ENCODE measurements at regions not wholly inside any gene's neighbourhood (a gene's known extent, or its start where the extent isn't known, plus 50 kb on each side); places are given as distances from the start of the nearest gene placed in this dataset.

- Histone ChIP-seq H3K36me3 (ENCODE audit: control insufficient read depth in 2 of 2, insufficient read depth in 2 of 2, low read length in 1 of 2) (no peaks in the 10 kb centered on the region), H3K27ac (ENCODE audit: low read depth in 2 of 2, low read length in 1 of 2) (no peak overlapping the region), H3K27me3 (ENCODE audit: control insufficient read depth in 1 of 2, insufficient read depth in 2 of 2, low read length in 2 of 2) (no peaks in the 10 kb centered on the region), H3K4me3 (ENCODE audit: low read depth in 1 of 2, low read length in 2 of 2) (no peak overlapping the region), H3K4me1 (ENCODE audit: control insufficient read depth in 2 of 2, insufficient read depth in 2 of 2, low read length in 1 of 2) (no peaks in the 10 kb centered on the region), H3K9me3 (ENCODE audit: control insufficient read depth in 2 of 2, insufficient read depth in 1 of 2, low read depth in 1 of 2, low read length in 1 of 2) (peaks cover 3 to 9% of the 10 kb centered on the region in 2 donors)
Observed at GRCh38 chr10:108716352-108716751, 1207.0 kb downstream of the XPNPEP1 start.

GRCh38 chr10:108709927-108710722 lies 1213.2 kb downstream of the XPNPEP1 start:
- no peaks in the 10 kb centered on the region for H3K27me3 ChIP-seq (ENCODE audit: control insufficient read depth in 1 of 2, insufficient read depth in 2 of 2, low read length in 2 of 2)
- H3K9me3 ChIP-seq (ENCODE audit: control insufficient read depth in 2 of 2, insufficient read depth in 1 of 2, low read depth in 1 of 2, low read length in 1 of 2) = peaks cover 3 to 9% of the 10 kb centered on the region in 2 donors
- H3K4me1 ChIP-seq (ENCODE audit: control insufficient read depth in 2 of 2, insufficient read depth in 2 of 2, low read length in 1 of 2) = no peaks in the 10 kb centered on the region
- no peaks in the 10 kb centered on the region for H3K36me3 ChIP-seq (ENCODE audit: control insufficient read depth in 2 of 2, insufficient read depth in 2 of 2, low read length in 1 of 2)
- no peak overlapping the region for H3K27ac ChIP-seq (ENCODE audit: low read depth in 2 of 2, low read length in 1 of 2)
- H3K4me3 ChIP-seq (ENCODE audit: low read depth in 1 of 2, low read length in 2 of 2) = no peak overlapping the region
- 48 to 61% methylated on average over 5 of the region's 5 CpGs for WGBS, 2 donors

GRCh38 chr10:108708363-108708762 lies 1214.9 kb downstream of the XPNPEP1 start:
- Histone ChIP-seq H3K4me1 (ENCODE audit: control insufficient read depth in 2 of 2, insufficient read depth in 2 of 2, low read length in 1 of 2) (no peaks in the 10 kb centered on the region), H3K27me3 (ENCODE audit: control insufficient read depth in 1 of 2, insufficient read depth in 2 of 2, low read length in 2 of 2) (no peaks in the 10 kb centered on the region), H3K27ac (ENCODE audit: low read depth in 2 of 2, low read length in 1 of 2) (no peak overlapping the region), H3K9me3 (ENCODE audit: control insufficient read depth in 2 of 2, insufficient read depth in 1 of 2, low read depth in 1 of 2, low read length in 1 of 2) (peaks cover 3 to 5% of the 10 kb centered on the region in 2 donors), H3K4me3 (ENCODE audit: low read depth in 1 of 2, low read length in 2 of 2) (no peak overlapping the region), H3K36me3 (ENCODE audit: control insufficient read depth in 2 of 2, insufficient read depth in 2 of 2, low read length in 1 of 2) (no peaks in the 10 kb centered on the region)
- WGBS, 2 donors = 73 to 76% methylated on average over 4 of the region's 4 CpGs

GRCh38 chr10:108696792-108697477 lies 1226.4 kb downstream of the XPNPEP1 start:
- WGBS, 2 donors = 83% methylated on average over 4 of the region's 4 CpGs
- no peak overlapping the region for H3K27ac ChIP-seq (ENCODE audit: low read depth in 2 of 2, low read length in 1 of 2)

GRCh38 chr10:108691126-108691525 lies 1232.2 kb downstream of the XPNPEP1 start:
- Histone ChIP-seq H3K27ac (ENCODE audit: low read depth in 2 of 2, low read length in 1 of 2) (no peak overlapping the region), H3K36me3 (ENCODE audit: control insufficient read depth in 2 of 2, insufficient read depth in 2 of 2, low read length in 1 of 2) (no peaks in the 10 kb centered on the region), H3K27me3 (ENCODE audit: control insufficient read depth in 1 of 2, insufficient read depth in 2 of 2, low read length in 2 of 2) (no peaks in the 10 kb centered on the region), H3K4me1 (ENCODE audit: control insufficient read depth in 2 of 2, insufficient read depth in 2 of 2, low read length in 1 of 2) (no peaks in the 10 kb centered on the region), H3K4me3 (ENCODE audit: low read depth in 1 of 2, low read length in 2 of 2) (no peak overlapping the region), H3K9me3 (ENCODE audit: control insufficient read depth in 2 of 2, insufficient read depth in 1 of 2, low read depth in 1 of 2, low read length in 1 of 2) (peaks cover 0 to 3% of the 10 kb centered on the region in 2 donors)
- 60 to 76% methylated on average over 1 of the region's 1 CpG for WGBS, 2 donors

More at GRCh38 chr10:108696792-108697477, 1226.4 kb downstream of the XPNPEP1 start:
- Histone ChIP-seq H3K36me3 (ENCODE audit: control insufficient read depth in 2 of 2, insufficient read depth in 2 of 2, low read length in 1 of 2) (no peaks in the 10 kb centered on the region), H3K4me1 (ENCODE audit: control insufficient read depth in 2 of 2, insufficient read depth in 2 of 2, low read length in 1 of 2) (no peaks in the 10 kb centered on the region), H3K9me3 (ENCODE audit: control insufficient read depth in 2 of 2, insufficient read depth in 1 of 2, low read depth in 1 of 2, low read length in 1 of 2) (peaks cover 0 to 3% of the 10 kb centered on the region in 2 donors), H3K27me3 (ENCODE audit: control insufficient read depth in 1 of 2, insufficient read depth in 2 of 2, low read length in 2 of 2) (no peaks in the 10 kb centered on the region), H3K4me3 (ENCODE audit: low read depth in 1 of 2, low read length in 2 of 2) (no peak overlapping the region)

- no peaks in the 10 kb centered on the region for H3K27me3 ChIP-seq (ENCODE audit: control insufficient read depth in 1 of 2, insufficient read depth in 2 of 2, low read length in 2 of 2)
- H3K36me3 ChIP-seq (ENCODE audit: control insufficient read depth in 2 of 2, insufficient read depth in 2 of 2, low read length in 1 of 2) = no peaks in the 10 kb centered on the region
- no peaks in the 10 kb centered on the region for H3K4me1 ChIP-seq (ENCODE audit: control insufficient read depth in 2 of 2, insufficient read depth in 2 of 2, low read length in 1 of 2)
- peaks cover 0 to 3% of the 10 kb centered on the region in 2 donors for H3K9me3 ChIP-seq (ENCODE audit: control insufficient read depth in 2 of 2, insufficient read depth in 1 of 2, low read depth in 1 of 2, low read length in 1 of 2)
- H3K27ac ChIP-seq (ENCODE audit: low read depth in 2 of 2, low read length in 1 of 2) = no peak overlapping the region
- WGBS, 2 donors = 80 to 88% methylated on average over 6 of the region's 6 CpGs
- H3K4me3 ChIP-seq (ENCODE audit: low read depth in 1 of 2, low read length in 2 of 2) = no peak overlapping the region
Observed at GRCh38 chr10:108690530-108690929, 1232.8 kb downstream of the XPNPEP1 start.

- Histone ChIP-seq H3K4me1 (ENCODE audit: control insufficient read depth in 2 of 2, insufficient read depth in 2 of 2, low read length in 1 of 2) (no peaks in the 10 kb centered on the region), H3K4me3 (ENCODE audit: low read depth in 1 of 2, low read length in 2 of 2) (no peak overlapping the region), H3K27me3 (ENCODE audit: control insufficient read depth in 1 of 2, insufficient read depth in 2 of 2, low read length in 2 of 2) (no peaks in the 10 kb centered on the region), H3K27ac (ENCODE audit: low read depth in 2 of 2, low read length in 1 of 2) (no peak overlapping the region), H3K9me3 (ENCODE audit: control insufficient read depth in 2 of 2, insufficient read depth in 1 of 2, low read depth in 1 of 2, low read length in 1 of 2) (peaks cover 0 to 3% of the 10 kb centered on the region in 2 donors), H3K36me3 (ENCODE audit: control insufficient read depth in 2 of 2, insufficient read depth in 2 of 2, low read length in 1 of 2) (no peaks in the 10 kb centered on the region)
Observed at GRCh38 chr10:108689891-108690290, 1233.4 kb downstream of the XPNPEP1 start.

GRCh38 chr10:108688314-108688713 lies 1235.0 kb downstream of the XPNPEP1 start:
- H3K27ac ChIP-seq (ENCODE audit: low read depth in 2 of 2, low read length in 1 of 2) = no peak overlapping the region
- no peaks in the 10 kb centered on the region for H3K36me3 ChIP-seq (ENCODE audit: control insufficient read depth in 2 of 2, insufficient read depth in 2 of 2, low read length in 1 of 2)
- H3K4me1 ChIP-seq (ENCODE audit: control insufficient read depth in 2 of 2, insufficient read depth in 2 of 2, low read length in 1 of 2) = no peaks in the 10 kb centered on the region
- 84% methylated on average over 2 of the region's 2 CpGs for WGBS, 2 donors
- H3K9me3 ChIP-seq (ENCODE audit: control insufficient read depth in 2 of 2, insufficient read depth in 1 of 2, low read depth in 1 of 2, low read length in 1 of 2) = no peaks in the 10 kb centered on the region
- H3K27me3 ChIP-seq (ENCODE audit: control insufficient read depth in 1 of 2, insufficient read depth in 2 of 2, low read length in 2 of 2) = no peaks in the 10 kb centered on the region
- H3K4me3 ChIP-seq (ENCODE audit: low read depth in 1 of 2, low read length in 2 of 2) = no peak overlapping the region

- H3K27ac ChIP-seq (ENCODE audit: low read depth in 2 of 2, low read length in 1 of 2) = no peak overlapping the region
- H3K4me1 ChIP-seq (ENCODE audit: control insufficient read depth in 2 of 2, insufficient read depth in 2 of 2, low read length in 1 of 2) = no peaks in the 10 kb centered on the region
- no peaks in the 10 kb centered on the region for H3K36me3 ChIP-seq (ENCODE audit: control insufficient read depth in 2 of 2, insufficient read depth in 2 of 2, low read length in 1 of 2)
- no peaks in the 10 kb centered on the region for H3K27me3 ChIP-seq (ENCODE audit: control insufficient read depth in 1 of 2, insufficient read depth in 2 of 2, low read length in 2 of 2)
- 84 to 87% methylated on average over 4 of the region's 4 CpGs for WGBS, 2 donors
- H3K9me3 ChIP-seq (ENCODE audit: control insufficient read depth in 2 of 2, insufficient read depth in 1 of 2, low read depth in 1 of 2, low read length in 1 of 2) = no peaks in the 10 kb centered on the region
- no peak overlapping the region for H3K4me3 ChIP-seq (ENCODE audit: low read depth in 1 of 2, low read length in 2 of 2)
Observed at GRCh38 chr10:108685863-108686531, 1237.3 kb downstream of the XPNPEP1 start.
